GM19463 (cell line): ENCODE measurements at regions not wholly inside any gene's neighbourhood (a gene's known extent, or its start where the extent isn't known, plus 50 kb on each side); places are given as distances from the start of the nearest gene placed in this dataset.
"Not testable (repeated sequence)": the region's sequence is repeated elsewhere in the genome, so short reads cannot be mapped to it uniquely, and the experiment has no call there.

Experiments used
- ATAC-seq: cut with Tn5 transposase; IDR thresholded peaks from one replicate; pipeline ENCODE4 v1.9.1; 2021; ENCODE audit warnings: mild to moderate bottlenecking, moderate library complexity; ENCODE audit not compliant: unreplicated experiment

DNA sequence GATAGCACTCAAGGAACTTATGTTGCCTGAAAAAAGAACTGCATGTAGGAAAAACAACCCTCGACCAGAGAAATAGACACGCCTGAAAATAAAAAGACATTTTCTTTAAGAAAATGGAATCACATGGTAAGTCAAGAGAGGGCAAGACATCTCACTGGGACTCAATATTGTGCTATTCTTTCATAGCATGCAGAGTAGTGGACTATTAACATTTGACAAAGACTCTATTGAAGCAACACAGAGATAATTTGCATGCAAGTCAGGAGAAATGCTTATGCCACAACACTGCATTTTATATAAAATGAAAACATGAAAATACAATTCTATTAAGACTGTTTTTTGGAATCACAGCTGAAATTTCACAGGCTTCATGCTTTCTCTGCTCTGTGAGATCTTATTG lies 77.9 kb upstream of the RHOBTB1 start:
- no peak for ATAC-seq

DNA sequence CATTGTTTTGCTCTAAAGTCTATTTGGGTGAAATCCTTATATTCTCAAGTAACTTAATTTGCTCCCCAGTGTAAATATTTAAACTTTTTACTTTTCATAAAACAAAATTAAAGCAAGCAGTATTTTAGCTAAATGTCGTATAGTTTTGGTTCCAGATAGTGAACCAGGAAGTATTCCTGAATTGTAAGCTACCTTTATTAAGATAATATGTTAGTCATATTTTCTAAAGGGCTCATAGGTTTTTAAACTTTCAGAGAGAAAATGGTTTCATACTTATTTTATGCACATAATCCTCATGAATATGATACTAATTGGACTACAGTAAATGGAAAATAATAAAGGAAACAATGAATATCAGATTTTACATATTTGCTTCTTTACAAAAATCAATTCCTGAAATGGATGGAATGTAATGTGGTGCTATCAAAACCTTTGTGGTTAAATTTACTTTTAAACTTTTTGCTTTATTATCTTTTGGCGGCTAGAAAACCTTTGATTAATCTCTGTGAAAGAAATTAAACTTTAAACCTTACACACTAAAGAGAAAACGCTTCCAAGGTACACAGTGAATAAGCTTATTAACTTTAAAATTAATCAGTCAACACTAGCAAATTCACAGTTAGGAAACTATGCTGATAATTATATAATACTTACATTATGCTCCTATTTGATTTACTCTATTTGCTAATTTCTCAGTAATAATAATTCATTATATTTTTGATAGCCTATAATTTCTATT lies 76.6 kb upstream of the RHOBTB1 start:
- ATAC-seq: no peak

DNA sequence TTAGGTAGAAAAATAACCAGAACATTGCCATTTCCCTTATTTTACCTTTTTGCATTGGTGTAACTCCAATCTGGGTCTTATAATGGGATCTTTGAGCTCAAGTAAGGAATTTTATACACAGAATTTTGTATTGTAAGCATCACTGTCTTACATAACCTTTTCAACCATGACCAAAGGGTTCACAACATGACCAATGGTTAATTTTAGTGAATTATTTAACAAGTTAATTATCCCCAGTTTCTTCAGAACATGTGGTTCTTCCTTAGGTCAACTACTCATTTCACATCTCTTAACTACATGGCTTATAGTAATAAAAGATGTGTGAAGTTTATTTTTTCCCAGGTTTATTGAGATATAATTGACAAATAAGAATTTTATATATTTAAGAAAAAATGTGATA lies 74.2 kb upstream of the RHOBTB1 start:
- ATAC-seq: no peak

DNA sequence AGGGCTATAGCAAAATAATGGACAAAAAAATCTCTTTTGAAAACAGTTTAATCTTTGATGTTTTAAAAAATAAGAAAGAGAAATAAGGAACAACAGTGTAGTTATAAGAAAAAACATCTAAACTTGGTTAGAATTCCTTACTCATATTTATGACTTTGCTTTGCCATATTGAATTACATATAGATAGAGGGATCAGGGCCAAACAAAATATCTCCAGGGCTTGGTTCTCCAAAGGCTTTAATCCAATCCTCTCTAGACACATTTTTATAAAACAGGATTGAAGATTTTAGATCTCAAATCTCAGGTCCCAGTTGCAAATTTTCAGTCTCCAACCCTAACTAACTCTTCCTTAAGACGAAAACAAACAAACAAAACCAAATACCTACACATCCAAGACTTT lies 72.6 kb upstream of the RHOBTB1 start:
- no peak for ATAC-seq

DNA sequence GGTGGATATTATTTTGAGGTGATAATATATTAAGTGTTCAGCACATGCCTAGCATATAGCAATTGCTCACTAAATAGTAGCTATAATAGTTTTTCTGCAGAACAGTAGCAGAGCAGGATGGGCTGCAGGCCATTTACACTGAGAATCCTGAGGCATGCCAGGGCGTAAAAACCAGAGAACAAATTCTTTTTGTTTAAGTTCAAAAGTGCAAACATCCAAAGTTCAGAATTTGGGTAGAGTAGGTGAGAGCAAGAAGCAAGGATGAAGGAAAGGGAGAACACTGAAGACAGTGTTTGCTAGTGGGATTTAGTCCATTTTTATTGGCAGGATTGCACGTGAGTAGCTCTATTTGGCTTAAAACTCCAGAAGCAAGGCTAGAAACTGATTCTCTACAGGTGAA lies 72.0 kb upstream of the RHOBTB1 start:
- no peak for ATAC-seq

DNA sequence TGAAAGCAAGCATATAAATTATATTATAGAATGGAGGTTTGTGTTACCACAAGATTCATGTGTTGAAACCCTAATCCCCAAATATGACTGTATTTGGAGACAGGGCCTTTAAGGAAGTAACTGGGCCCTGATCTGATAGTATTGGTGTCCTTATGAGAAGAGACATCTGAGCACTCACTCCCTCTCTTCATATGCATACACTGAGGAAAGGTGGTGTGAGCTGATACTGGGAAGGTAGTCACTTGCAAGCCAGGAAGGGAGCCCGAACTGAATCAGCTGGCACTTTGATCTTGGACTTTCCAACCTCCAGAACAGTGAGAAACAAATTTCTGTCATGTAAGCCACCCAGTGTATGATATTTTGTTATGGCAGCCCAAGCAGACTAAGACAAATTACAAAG lies 66.9 kb upstream of the RHOBTB1 start:
- no peak for ATAC-seq

DNA sequence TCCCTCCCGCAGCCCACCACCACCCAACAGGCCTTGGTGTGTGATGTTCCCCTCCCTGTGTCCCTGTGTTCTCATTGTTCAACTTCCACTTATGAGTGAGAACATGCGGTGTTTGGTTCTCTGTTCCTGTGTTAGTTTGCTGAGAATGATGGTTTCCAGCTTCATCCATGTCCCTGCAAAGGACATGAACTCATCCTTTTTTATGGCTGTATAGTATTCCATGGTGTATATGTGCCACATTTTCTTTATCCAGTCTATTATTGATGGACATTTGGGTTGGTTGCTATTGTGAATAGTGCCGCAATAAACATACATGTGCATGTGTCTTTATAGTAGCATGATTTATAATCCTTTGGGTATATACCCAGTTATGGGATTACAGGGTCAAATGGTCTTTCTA lies 59.1 kb upstream of the RHOBTB1 start:
- not testable (repeated sequence) for ATAC-seq

DNA sequence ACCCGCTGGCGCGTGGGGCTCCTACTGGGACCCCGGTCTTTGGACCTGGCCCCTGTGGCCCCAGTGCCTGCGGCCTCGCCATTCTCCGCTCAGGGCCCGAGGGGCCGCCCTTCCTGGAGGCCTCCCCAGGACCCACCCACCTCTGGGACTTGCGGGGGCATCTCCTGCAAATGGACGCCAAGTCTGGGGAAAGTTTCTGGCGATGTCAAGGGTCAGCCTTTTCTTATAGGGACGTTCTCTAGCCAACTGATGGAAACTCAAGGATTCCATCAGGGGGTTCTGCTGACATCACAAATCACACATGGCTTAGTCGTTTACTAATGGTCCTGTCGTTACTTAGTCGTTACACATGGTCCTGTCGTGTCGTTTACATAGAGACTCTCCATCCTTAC lies 57.7 kb upstream of the RHOBTB1 start:
- ATAC-seq: no peak

DNA sequence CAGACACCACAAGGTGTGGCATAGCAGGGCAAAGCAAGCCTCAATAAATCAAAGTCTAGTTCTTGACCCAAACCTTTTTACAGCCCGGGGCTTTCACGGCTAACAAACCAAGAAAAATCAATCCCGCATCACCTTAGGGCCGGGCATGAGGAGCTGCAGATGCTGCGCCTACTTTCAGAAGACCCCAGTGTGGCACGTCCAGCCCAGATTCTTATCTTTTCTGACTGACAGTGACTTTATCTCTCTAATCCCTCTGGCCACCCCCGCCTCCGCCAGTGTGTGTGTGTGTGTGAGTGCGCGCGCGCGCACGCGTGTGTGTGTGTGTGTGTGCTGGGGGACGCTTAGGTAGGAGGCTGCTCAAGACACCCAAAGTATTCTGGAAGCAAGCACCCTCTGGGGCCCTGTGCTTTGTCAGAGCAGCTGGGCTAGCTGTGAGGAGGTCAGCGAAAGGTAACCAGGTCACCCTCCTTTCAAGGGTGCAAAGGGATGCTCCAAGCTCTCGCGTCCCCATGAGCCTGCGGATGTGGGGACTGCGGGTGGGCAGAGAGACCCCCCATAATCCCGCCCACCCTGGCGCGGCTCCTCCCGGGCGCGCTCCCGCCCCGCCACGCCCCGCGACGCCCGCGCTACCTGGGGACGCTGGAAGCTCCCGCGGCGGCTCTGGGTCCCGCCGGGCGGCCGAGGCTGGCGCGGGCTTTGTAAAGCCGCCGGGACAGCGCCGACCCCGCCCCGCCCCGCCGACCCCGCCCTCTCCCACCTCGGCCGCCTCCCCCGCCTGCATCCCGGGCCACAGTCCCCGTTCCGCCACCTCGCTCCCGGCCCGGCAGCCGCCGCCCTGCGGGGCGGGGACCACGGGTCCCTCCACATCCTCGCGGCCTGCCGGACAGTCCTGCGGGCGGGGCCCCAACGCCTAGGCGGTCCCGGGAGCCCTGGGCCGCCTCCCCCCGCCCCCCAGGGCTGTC lies 57.1 kb upstream of the RHOBTB1 start:
- ATAC-seq: no peak

DNA sequence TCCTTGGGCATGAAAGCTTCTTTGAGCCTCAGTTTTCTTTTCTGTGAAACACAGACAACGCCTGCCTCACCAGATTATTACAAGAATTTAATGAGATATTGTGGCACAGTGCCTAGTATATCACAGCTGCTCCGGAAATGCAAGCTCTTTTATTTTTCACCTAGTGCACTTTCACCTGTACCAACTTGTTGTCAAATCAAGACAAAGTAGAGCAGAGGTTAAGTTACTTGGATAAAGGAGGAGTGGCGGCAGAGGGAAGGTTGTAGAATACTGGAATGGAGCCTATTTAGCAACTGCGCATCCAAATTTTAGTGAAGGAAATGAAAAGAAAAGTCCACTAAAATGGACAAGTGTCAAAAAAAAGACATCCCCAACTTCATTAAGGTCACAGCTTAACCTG lies 54.9 kb upstream of the RHOBTB1 start:
- no peak for ATAC-seq

DNA sequence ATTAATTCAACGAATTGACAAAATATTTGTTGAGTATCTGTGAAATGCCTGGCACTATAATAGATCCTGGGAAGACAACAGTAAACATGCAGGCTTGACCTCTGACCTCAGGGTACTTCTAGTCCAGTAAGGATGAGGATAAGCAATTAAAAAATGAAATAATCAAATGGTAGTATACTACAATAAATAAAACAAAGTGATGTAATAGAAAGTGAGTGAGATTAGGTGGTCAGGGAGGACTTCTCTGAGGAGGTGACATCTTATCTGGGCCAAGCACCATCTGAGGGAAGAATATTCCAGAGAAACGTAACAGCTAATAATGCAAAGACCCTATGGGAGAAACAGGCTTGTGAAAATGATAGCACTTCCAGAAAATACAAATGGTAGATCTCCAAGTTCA lies 50.1 kb upstream of the RHOBTB1 start:
- ATAC-seq: no peak
